Colonic mucosa (tissue), 4 donors: ENCODE measurements at regions not wholly inside any gene's neighbourhood (a gene's known extent, or its start where the extent isn't known, plus 50 kb on each side); places are given as distances from the start of the nearest gene placed in this dataset.

ENCODE experiments used
- DNase-seq: peaks from one replicate; pipeline ENCODE4 v3.0.0-alpha.2; 2020
- H3K27ac ChIP-seq: fragments of 200-600 bp; one replicate; pipeline ENCODE4 v1.8.0; 2021
- H3K27me3 ChIP-seq: fragments of 200-600 bp; one replicate; pipeline ENCODE4 v1.8.0; 2021
- H3K36me3 ChIP-seq: fragments of 200-600 bp; one replicate; pipeline ENCODE4 v1.8.0; 2021
- H3K4me1 ChIP-seq: fragments of 200-600 bp; one replicate; pipeline ENCODE4 v1.8.0; 2021; ENCODE audit warnings: mild to moderate bottlenecking
- H3K4me3 ChIP-seq: fragments of 200-600 bp; one replicate; pipeline ENCODE4 v1.8.0; 2021
- H3K9ac ChIP-seq, 2 donors: one replicate each; pipeline ENCODE4 v1.7.0; 2013; ENCODE audit warnings: control low read depth in 2 of 2, low read depth in 2 of 2, low read length in 2 of 2
- H3K9me3 ChIP-seq: fragments of 200-600 bp; one replicate; pipeline ENCODE4 v1.8.0; 2021
- CTCF ChIP-seq: fragments of 200-600 bp; IDR thresholded peaks from one replicate; pipeline ENCODE4 v1.8.0; 2022; ENCODE audit warnings: antibody characterized with exemption, mild to moderate bottlenecking
- intact Hi-C: fragments of 100-400 bp; cut with DNase I; formaldehyde crosslinking; loops from one replicate; pipeline ENCODE4 v1.14.1; 2022
- donor health status: healthy.
- donor health status: DM: no; HTN: no; CAD: no.
- donor health status: DM: no; HTN: no; CAD: no.

- H3K27ac ChIP-seq = no peak overlapping the region
- intact Hi-C loops = no loop called here
- no peak for DNase-seq
Observed at GRCh38 chr5:178788381-178789085, 58.1 kb upstream of the ZNF354A start.

DNA sequence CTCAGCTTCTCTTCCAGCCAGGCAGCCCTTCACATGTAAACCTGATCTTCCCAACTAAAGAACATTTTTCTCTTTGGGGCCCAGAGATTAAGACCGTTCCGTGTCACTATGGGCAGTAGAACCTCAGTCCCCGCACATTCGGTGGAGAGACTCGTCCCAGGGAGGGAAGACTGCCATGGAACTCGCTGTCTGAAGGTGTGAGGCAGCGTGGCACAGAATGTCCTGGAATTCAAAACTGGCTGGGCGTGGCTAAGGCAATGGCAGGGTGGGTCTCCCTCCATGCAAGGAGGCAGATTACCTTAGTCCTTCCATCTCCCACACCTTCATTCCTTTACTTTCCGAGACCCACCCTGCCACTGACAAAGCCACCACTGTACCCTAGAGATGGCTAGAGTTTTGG, 57.4 kb upstream of the ZNF354A start:
- H3K27me3 ChIP-seq = no peaks in the 10 kb centered on the region
- intact Hi-C loops = no loop called here
- H3K9me3 ChIP-seq = no peaks in the 10 kb centered on the region
- DNase-seq = no peak
- no peak overlapping the region for H3K4me3 ChIP-seq
- no peak for TF ChIP-seq CTCF
- H3K36me3 ChIP-seq = no peaks in the 10 kb centered on the region
- H3K27ac ChIP-seq = no peak overlapping the region
- H3K4me1 ChIP-seq = no peaks in the 10 kb centered on the region
- H3K9ac ChIP-seq = no peak overlapping the region

More at GRCh38 chr5:178788381-178789085, 58.1 kb upstream of the ZNF354A start:
- Histone ChIP-seq H3K36me3 (no peaks in the 10 kb centered on the region), H3K4me3 (no peak overlapping the region), H3K4me1 (no peaks in the 10 kb centered on the region), H3K9me3 (no peaks in the 10 kb centered on the region), H3K9ac (no peak overlapping the region), H3K27me3 (no peaks in the 10 kb centered on the region)
- no peak for TF ChIP-seq CTCF

- no peak for TF ChIP-seq CTCF
- intact Hi-C loops = no loop called here
- DNase-seq = no peak
Observed at GRCh38 chr5:178786859-178787499, 56.5 kb upstream of the ZNF354A start.

GRCh38 chr5:178786417-178786816, 56.0 kb upstream of the ZNF354A start:
- Histone ChIP-seq H3K4me3 (no peak overlapping the region), H3K36me3 (no peaks in the 10 kb centered on the region), H3K27me3 (no peaks in the 10 kb centered on the region), H3K9ac (no peak overlapping the region), H3K4me1 (no peaks in the 10 kb centered on the region), H3K27ac (no peak overlapping the region), H3K9me3 (no peaks in the 10 kb centered on the region)
- intact Hi-C loops = no loop called here
- no peak for TF ChIP-seq CTCF
- no peak for DNase-seq

More at GRCh38 chr5:178786859-178787499, 56.5 kb upstream of the ZNF354A start:
- H3K27me3 ChIP-seq = no peaks in the 10 kb centered on the region
- H3K27ac ChIP-seq = no peak overlapping the region
- no peaks in the 10 kb centered on the region for H3K4me1 ChIP-seq
- H3K9me3 ChIP-seq = no peaks in the 10 kb centered on the region
- no peak overlapping the region for H3K9ac ChIP-seq
- no peaks in the 10 kb centered on the region for H3K36me3 ChIP-seq
- no peak overlapping the region for H3K4me3 ChIP-seq

GRCh38 chr5:178785999-178786398, 55.5 kb upstream of the ZNF354A start:
- TF ChIP-seq CTCF = no peak
- DNase-seq = no peak

More at GRCh38 chr5:178785999-178786398, 55.5 kb upstream of the ZNF354A start:
- Histone ChIP-seq H3K4me1 (no peaks in the 10 kb centered on the region), H3K36me3 (no peaks in the 10 kb centered on the region), H3K9ac (no peak overlapping the region), H3K9me3 (no peaks in the 10 kb centered on the region), H3K27ac (no peak overlapping the region), H3K27me3 (no peaks in the 10 kb centered on the region), H3K4me3 (no peak overlapping the region)
- intact Hi-C loops = no loop called here
